RKO (cell line): ENCODE measurements at regions not wholly inside any gene's neighbourhood (a gene's known extent, or its start where the extent isn't known, plus 50 kb on each side); places are given as distances from the start of the nearest gene placed in this dataset.
A peak's percentile ranks its signal among the peaks of the same experiment; 100 is the strongest.

Experiments used
- DNase-seq: peaks from one replicate; pipeline ENCODE4 v3.0.0-alpha.2; 2016; ENCODE audit warnings: low spot score

DNA sequence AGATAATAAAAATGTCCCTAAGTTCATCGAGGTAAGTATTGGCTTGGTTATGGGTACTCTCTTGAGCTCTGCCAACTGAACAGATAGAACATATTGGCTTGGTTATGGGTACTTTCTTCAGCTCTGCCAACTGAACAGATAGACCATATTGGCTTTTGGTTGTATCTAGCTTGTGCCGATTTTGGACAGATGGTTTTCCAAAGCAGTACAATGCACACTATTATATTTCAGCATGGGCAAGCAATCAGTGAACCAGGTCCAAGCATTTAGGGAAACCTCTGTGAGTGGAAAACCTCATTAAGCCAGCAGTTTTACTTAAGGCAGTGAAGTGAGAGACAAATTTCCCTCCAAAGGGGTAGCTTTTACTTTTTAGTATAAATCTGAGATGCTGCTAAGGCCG, 1440.5 kb upstream of the SPRY2 start:
- DNase-seq = no peak

DNA sequence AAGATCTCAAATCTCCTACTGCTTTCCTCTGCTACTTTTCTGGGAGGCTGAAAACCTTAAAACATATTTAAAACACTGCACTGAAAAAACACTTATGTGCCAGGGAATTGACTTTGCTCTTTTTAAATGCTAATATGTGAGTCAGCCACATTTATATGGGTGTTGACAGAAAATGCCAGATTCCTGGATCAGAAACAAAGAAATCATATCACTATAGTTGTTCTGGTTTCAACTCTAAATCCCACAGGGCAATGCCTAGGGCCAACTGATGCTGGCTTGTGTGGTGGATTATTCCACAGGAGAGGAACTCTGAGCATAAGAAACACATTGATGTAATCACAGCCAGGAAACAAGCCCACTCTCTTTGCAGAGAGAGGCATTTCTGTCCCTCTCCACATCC, 1439.0 kb upstream of the SPRY2 start:
- DNase-seq = no peak

DNA sequence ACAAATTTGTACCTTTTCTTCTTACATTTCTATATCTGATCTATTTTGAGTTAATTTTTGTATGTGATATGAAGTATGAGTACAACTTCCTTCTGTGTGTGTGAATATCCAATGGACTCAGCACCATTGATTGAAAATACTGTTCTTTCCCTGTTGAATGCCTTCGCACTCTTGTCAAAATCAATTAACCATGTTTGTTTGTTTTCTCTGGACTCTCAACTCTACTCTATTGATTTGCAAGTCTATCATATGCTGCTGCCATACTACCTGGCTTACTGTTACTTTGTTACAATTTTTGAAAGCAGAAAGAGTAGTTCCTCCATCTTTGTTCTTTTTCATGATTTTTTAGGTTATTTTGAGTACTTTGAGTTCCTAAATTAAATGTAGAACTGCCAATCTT, 1437.4 kb upstream of the SPRY2 start:
- no peak for DNase-seq

DNA sequence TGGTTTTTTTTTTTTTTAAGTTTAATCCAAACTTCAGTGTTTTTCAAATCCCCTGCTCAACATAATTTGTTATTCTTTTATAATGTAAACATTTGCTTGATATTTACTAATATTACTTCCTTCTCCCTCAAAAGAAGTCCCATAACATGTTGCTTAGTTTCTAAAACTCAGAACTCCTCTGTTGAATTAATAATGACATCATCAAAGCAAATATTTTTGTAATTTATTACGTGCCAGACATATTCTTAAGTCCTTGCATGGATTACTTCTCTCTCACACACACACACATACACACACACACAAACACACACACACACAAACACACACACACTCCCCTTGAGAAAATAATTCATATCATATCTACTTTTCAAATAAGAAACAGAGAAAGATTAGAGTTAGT, 1432.3 kb upstream of the SPRY2 start:
- no peak for DNase-seq

DNA sequence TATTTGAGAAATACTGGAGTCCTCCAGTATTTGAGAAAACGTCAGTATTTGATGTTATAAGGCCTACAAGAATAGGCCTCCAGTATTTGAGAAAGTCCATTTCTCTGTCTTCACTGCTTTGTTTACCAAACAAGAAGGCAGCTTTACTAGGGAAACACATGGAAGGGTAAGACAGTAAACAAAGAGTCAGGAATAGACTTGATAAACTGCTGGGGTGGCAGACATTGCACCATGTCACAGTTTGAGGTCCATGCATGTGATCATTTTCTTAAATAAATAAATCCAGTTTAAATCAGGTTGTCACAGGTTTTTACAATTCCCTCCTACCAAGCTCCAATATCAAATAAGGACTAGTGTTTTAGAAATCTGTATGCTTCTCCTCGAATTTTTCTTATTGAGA, 1431.0 kb upstream of the SPRY2 start:
- no peak for DNase-seq

DNA sequence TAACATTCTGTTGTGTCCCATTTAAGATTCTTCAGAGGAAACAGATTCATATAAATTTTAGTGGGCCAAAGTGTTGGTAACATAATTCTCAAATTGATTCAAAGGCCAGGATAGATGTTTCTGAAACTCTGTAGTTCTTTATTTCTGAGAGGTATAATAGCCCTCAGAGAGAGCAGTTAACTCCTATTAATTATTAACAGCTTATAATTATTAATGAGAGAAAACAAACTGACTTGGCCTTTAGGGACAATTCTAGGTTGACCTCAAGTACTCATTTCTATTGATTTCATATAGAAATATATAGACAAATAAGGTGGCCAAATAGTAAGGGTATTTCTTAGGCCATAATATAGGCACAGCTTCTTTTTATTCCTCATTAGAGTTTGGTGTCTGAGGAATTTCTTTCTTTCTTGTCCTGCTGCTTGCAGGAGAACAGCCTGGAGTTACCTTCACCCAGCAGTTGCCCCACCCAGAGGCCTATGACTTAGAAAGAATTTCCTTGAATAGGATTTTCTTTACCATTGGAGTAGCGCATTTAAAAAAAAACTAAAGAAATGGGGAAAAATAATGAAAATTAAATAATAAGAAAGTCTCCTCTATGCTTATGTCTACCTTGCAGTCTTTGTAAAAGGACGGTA, 1430.1 kb upstream of the SPRY2 start:
- no peak for DNase-seq

DNA sequence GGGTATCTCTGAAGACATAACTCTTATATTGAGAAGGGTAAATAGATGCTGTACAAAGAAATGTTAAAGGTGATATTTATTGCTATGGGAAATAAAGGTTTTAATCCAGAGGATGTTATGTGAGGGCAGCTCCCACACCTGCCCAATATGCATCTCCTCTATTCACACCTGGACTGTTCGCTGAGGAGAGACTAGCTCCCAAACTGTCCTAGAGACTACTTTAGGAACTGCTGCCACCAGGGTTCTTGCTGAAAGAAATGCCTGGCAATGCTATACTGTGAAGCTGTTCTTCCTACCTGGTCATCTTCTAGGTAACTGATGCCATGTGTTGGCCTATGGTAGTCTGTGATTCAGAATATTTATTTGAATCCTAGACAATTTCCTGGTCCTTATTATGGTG, 1421.5 kb upstream of the SPRY2 start:
- DNase-seq = no peak

DNA sequence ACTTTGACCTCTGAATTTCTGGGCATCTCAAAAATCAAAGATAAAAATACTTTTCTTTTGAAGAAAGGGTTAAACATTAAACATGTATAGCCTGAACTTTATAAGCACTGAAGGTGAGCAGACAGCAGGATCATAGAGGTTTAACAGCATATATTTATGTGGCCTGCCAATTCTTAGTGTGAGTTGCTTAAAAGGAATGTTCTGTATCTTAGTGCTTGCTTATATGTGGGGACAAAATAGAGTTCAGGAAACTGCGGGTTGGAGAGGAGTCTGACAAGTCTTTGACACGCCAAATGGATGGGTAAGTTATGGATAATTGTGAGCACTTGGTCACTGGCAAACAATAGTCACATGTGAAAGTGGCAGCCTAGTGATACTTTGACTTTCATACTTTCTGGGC, 1419.4 kb upstream of the SPRY2 start:
- DNase-seq = no peak

DNA sequence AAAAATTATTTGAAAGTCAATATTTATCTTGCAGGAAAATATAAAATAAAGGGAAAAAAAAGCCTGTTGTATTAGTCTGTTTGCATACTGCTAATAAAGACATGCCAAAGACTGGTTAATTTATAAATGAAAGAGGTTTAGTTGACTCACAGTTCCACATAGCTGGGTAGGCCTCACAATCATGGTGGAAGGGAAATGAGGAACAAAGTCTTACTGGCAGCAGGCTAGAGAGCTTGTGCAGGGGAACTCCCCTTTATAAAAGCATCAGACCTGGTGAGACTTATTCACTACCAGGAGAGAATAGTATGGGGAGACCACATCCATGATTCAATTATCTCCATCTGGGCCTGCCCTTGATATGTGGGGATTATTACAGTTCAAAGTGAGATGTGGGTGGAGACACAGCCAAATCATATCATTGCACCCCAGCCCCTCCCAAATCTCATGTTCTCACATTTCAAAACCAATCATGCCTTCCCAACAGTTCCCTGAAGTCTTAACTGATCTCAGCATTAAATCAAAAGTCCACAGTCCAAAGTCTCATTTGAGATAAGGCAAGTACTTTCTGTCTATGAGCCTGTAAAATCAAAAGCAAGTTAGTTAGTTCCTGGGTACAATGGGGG, 1416.5 kb upstream of the SPRY2 start:
- DNase-seq = no peak

DNA sequence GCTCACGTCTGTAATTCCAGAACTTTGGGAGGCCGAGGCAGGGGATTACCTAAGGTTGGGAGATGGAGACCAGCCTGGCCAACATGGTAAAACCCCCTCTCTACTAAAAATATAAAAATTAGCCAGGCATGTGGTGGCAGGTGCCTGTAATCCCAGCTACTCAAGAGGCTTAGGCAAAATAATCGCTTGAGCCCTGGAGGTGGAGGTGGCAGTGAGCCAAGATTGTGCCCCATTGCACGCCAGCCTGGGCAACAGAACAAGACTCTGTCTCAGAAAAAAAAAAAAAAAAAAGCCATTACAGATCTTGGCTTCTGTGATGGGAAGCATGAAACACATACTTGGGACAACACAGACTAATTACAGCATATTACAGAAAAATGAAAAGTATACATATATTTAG, 1404.5 kb upstream of the SPRY2 start:
- no peak for DNase-seq

DNA sequence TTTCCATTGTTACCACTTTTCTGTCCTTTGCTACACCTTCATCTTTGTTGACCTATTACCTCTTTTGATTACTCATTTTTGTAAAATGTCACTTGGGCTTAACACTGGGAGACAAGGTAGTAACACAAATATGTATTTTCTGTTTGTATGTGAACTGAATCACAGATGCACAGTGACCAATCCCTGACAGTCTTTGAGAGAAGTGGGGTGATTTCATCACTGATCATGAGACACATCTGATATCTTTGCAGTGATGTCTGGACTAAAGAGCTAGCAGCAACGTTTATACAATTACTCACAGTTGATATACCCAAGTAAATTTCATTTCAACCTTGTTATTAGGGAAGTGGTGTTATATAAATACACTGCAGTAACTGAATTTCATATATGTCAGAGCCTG, 1397.4 kb upstream of the SPRY2 start:
- peak; percentile 55 for DNase-seq

DNA sequence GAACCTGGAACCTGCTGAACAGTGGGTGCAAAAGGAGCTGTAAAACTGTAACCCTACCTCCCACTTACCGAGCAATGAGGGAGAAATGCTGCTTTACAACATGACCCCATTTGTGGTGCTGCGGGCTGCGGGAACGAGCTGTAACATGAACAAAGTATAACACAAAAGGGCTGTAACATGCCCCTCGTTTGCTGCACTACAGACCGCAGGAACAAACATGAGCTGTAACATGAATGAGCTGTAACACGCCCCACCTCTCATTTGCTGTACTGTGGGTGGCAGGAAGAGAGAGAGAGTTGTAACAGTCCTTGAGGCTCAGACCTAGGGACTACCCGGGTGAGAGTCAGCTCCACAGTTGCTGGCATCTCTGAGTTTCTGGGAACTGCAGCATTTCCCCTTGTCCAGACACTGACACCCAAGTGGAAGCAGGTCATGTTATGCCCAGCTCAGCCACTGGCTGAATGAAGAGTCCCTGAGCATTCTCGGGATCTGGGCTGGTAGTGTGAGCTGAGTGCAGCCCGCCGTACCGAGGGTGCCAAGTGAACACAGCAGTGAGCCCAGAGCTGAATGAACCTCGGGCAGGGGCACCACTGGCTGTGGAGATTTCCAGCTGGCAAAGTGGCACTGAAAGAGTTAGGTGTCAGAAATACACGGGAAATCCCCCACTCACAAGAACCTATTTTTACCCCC, 1385.3 kb upstream of the SPRY2 start:
- no peak for DNase-seq

DNA sequence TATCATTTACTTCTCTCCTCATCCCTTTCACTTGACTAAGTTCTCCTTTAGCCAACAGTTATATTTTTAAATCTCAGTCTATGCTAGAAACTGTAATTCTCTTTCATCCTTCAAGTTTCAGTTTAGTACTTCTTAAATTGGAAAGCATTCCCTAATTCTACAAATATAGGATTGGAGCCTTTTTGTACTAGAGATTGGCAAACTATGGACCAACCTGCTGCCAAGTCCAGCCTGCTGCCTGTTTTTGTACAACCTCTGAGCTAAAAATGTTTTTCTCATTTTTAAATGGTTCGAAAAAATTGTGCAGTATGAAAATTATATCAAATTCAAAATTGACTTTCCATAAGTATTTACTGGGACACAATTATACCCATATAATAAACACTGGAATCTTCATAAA, 1381.5 kb upstream of the SPRY2 start:
- DNase-seq = no peak

DNA sequence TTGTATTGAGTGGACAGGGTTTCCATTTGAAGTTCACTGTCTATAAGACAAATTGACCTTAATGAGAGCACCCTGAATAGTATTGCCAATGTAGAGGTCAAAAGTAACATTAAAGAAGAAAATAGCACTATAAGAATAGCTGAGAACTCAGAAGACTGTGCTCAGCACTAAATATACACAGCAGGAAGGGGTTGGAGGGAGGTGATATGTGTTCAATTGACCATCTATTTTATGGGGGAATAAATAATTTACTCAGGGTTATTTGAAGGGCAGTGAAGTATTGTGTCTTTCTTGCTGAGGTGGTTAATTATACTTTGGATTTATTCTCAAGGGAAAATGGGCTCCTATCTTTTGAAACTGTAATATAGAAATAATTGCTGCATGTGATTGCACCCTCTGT, 1380.5 kb upstream of the SPRY2 start:
- no peak for DNase-seq

DNA sequence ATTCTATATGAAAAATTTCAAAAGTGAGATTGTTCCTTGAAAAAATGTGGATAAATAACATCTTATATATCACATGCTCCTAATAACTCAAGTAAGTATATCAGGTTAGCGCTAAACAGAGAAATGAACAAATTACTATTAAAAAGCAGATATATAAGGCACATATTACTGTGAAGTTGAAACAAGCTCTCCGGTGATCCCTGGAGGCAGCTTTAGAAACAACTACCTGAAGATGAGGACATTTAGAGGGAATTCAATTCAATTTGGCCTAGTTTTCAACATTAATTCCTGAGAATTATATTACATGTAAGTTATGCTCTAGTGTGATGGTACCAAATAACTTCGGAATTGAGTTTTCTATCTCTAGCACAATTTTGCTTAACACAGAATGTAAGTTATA, 1373.6 kb upstream of the SPRY2 start:
- DNase-seq = no peak

DNA sequence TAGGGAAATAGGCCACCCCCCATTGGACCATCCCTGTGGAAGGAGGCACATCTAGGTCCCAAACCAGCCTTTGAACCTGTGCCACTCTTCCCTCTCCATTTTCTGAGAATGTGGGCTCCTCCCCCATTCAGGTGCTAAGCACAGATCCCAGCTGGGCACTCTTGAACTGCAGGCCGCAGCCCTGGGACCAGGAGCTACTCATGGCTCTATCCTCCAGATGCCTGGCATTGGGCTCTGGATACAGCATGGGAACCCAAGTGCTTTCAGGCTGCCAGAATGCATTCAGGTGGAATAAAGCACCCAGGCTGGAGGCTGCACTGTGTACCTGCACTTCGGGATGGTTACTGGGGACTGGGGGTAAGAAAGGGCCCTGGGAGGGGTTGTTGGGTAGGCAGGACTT, 1372.3 kb upstream of the SPRY2 start:
- no peak for DNase-seq

DNA sequence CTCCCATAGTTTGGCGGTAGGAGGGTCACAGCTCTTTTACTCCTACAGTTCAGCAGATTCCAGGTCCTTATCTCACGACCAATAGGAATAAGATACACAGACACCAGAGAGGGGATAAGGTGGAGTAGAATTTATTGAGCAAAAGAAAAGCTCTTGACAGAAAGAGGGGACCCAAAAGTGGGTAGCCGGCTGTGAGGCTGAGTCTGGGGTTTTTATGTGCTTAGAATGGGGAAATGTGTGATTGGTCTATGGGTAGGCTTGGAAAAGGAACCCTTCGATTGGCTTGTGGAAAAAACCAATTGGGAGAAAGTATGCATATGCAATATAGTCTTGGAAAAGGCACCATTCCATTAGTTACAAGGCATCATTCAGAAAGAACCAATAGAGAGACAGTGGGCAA, 1356.9 kb upstream of the SPRY2 start:
- no peak for DNase-seq

DNA sequence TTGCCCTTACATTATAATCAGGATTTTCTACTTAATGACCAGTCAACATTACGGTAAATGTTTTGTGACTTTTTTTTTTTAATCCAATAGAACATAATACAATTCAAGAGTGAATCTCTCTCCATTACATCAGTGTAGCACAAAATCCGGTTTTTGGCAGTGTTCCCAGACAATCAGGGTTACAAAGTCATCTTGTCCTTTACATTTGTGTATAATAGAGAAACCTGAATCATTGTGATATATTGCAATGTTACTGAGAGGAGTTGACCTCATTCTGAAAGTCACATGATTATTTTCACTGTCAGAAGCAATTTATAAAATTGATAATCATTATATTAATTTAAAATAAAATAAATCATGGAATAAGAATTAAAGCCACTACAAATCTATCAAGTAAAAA, 1346.0 kb upstream of the SPRY2 start:
- DNase-seq = no peak

DNA sequence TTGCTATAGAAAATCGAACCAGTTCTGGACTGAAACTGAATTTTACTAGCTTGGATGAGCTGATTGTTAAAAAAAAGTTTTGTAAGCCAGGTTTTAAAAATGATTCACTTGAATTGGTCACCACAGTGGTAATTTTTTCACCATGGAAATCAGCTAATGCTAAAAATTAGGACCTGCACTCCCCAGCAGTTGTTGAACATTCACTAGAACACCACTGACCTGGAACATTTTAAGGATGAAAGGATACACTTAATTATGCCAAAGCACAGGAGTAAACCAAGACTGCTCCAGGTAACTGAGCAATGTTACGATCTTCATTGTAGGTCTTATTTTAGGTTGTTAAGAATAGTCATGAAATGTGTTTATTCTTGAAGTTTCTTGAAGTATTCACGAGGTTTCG, 1342.6 kb upstream of the SPRY2 start:
- no peak for DNase-seq

DNA sequence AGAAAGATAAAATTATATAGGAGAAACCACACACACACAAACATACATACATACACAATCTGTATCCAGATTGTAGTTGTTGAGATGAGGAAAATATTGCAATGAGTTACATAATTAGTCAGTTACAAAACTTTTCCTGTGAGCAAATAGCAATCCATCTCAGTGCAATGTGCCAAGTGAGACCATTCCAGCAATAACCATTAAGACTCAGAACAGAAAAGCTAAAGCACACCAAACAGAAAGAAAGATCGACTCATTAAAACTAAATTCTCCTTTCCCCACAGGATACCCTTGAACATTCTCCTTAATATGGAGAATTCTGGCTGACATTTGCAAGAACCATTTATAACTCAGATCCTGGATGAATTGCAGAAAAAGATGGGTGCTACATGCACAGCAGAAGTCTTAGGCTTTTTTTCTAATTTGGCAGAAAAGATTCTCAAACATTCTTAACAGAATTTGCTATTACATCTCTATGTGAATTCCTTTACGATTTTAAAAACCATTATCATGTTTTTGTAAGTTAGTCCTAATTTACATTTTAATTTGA, 1341.2 kb upstream of the SPRY2 start:
- DNase-seq = no peak

DNA sequence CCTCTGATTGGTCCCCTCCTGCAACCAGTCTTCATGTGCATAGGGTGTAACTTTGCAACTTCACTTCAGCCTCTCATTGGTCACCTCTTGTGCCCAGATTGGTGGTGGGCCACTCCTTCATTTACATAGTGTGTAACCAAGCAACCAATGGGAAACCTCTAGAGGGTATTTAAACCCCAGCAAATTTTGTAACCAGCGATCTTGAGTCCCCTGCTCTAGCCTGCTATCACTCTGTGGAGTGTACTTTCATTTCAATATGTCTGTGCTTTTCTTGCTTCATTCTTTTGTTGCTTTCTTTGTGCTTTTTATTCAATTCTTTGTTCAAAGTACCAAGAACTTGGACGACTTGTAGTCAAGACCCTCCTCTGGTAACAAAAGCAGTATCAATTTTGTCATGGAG, 1336.9 kb upstream of the SPRY2 start:
- no peak for DNase-seq

DNA sequence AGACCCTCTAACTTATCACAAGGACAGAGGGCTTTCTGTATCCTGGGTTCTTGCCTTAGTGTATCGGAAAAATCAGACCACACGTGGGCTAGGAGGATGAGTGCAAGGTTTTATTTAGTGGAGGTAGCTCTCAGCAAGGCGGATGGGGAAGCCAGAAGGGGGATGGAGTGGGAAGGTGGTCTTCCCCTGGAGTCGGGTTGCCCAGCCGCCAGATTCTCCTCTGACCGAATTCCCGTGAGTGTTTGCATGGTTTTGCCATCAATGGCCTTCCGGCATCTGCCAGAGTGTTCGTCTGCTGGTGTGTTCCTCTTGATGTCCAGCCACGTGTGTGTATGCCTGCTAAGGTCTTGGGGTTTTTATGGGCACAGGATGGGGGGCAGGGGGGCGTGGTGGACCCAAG, 1335.1 kb upstream of the SPRY2 start:
- no peak for DNase-seq

DNA sequence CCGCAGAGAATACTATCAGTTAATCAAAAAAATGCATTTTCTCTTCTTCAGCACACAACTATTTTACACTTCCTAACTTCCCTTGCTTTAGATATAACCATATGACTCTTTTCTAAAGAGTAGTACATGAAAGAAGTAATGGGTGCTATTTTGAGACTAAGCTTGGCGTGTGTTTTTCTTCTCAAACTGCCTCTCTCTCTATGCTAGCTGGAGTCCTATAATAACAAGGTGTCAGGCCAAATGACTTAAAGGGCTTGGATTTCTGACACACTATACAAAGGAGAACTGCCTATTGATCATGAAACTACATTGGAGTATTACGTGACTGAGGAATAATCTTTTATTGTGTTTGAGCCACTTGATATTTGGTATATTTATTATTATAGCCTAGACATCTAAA, 1330.1 kb upstream of the SPRY2 start:
- DNase-seq = no peak

DNA sequence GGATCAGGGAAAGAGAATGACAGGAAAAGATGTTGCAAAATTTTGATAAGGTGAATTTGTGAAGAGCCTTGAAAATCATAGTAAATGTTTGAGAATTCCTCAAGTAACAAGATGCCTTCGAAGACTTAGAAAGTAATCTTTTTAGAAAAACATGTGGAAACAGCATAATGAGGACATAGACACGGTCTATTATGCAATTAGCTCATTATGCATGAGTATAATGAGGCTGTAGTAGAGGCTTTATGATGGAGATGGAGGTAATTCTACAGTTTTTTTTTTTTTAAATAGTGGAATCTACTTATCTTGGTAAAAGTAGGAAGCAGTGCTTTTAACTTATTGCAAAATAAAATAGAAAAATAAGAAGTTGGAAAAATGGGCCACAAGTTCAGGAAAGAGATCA, 1329.1 kb upstream of the SPRY2 start:
- DNase-seq = no peak
